Stomach (tissue), 4 donors: ENCODE measurements at regions not wholly inside any gene's neighbourhood (a gene's known extent, or its start where the extent isn't known, plus 50 kb on each side); places are given as distances from the start of the nearest gene placed in this dataset.

ENCODE experiments used
- EP300 ChIP-seq: sonication (generic); formaldehyde crosslinking; IDR thresholded peaks from one replicate; pipeline ENCODE4 v1.6.1; 2017; ENCODE audit warnings: antibody characterized with exemption
- POLR2A ChIP-seq, 4 donors: fragments of 450-650 bp; IDR thresholded peaks; one replicate each; pipeline ENCODE4 v1.6.1; 2016; ENCODE audit warnings: antibody characterized with exemption in 4 of 4, control low read depth in 2 of 4, mild to moderate bottlenecking in 1 of 4, moderate library complexity in 1 of 4
- TF ChIP-seq, protein P1 (sequence below), 7 experiments: fragments of 450-650 bp in 4 of 7; fragments of 200-600 bp in 3 of 7; sonication (generic) in 3 of 7; IDR thresholded peaks; one replicate each; pipeline ENCODE4 v1.5.1; 2016 to 2019; ENCODE audit warnings: antibody characterized with exemption in 7 of 7, control low read depth in 2 of 7, mild to moderate bottlenecking in 1 of 7

DNA sequence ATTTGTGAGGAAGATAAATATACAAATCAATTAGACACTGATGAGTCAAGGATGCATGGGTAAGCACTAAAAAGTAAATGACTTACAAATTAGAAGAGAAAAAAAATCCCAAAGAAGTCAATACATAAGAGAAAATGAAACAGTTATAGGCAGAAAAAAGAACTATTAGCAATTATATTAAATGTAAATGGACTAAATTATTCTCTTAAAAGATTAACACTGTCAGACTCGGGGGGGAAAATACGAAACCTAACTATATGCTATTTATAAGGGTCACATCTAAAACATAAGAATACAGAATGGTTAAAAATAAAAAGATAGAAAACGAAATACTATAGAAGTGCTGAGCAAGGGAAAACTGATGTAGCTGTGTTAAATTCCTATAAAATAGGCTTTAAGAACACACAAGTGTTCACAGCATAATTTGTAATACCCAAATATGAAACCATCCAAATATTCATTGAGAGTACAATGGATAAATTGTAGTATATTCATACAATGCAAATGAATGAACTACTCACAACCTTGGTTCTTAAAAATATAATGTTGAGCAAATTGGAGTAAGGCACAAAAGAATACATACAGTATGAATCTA, 67.1 kb upstream of the SH3PXD2B start:
- TF ChIP-seq, protein P1, sequence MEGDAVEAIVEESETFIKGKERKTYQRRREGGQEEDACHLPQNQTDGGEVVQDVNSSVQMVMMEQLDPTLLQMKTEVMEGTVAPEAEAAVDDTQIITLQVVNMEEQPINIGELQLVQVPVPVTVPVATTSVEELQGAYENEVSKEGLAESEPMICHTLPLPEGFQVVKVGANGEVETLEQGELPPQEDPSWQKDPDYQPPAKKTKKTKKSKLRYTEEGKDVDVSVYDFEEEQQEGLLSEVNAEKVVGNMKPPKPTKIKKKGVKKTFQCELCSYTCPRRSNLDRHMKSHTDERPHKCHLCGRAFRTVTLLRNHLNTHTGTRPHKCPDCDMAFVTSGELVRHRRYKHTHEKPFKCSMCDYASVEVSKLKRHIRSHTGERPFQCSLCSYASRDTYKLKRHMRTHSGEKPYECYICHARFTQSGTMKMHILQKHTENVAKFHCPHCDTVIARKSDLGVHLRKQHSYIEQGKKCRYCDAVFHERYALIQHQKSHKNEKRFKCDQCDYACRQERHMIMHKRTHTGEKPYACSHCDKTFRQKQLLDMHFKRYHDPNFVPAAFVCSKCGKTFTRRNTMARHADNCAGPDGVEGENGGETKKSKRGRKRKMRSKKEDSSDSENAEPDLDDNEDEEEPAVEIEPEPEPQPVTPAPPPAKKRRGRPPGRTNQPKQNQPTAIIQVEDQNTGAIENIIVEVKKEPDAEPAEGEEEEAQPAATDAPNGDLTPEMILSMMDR (IDR thresholded peaks at IDR 0.05) = no peak
- TF ChIP-seq POLR2A (IDR thresholded peaks at IDR 0.05) (no peak), EP300 (no peak)
